ENCODE measurements at regions not wholly inside any gene's neighbourhood (a gene's known extent, or its start where the extent isn't known, plus 50 kb on each side); places are given as distances from the start of the nearest gene placed in this dataset.

DNA sequence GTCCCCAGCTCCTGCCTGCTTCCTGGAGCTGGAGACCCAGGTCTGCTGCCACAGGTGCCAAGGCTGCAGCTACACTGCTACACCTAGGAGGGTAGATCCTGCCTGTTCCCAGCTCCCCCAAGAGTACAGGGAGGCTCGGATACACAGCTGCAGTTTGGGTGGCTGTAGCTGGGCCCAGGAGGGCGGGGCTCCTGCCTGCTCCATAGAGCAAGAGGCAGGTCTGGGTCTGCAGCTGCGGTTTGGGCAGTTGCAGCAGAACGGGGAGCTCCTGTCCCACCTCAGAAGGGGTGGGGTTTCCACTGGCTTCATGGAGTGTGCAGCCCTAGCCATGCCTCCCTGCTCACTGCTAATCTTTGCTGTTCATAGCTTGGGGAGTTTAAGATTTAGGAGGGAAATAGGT is 199.0 kb downstream of the NUFIP1 start:
- Histone ChIP-seq H3K27ac (no peak overlapping the region), H3K4me3 (no peak overlapping the region), H3K27me3 (no peaks in the 10 kb centered on the region), H3K4me1 (no peaks in the 10 kb centered on the region), H3K9me3 (no peaks in the 10 kb centered on the region), H3K36me3 (no peaks in the 10 kb centered on the region)
- no peak for TF ChIP-seq POLR2A (IDR thresholded peaks at IDR 0.05)
- TF ChIP-seq, protein P1, sequence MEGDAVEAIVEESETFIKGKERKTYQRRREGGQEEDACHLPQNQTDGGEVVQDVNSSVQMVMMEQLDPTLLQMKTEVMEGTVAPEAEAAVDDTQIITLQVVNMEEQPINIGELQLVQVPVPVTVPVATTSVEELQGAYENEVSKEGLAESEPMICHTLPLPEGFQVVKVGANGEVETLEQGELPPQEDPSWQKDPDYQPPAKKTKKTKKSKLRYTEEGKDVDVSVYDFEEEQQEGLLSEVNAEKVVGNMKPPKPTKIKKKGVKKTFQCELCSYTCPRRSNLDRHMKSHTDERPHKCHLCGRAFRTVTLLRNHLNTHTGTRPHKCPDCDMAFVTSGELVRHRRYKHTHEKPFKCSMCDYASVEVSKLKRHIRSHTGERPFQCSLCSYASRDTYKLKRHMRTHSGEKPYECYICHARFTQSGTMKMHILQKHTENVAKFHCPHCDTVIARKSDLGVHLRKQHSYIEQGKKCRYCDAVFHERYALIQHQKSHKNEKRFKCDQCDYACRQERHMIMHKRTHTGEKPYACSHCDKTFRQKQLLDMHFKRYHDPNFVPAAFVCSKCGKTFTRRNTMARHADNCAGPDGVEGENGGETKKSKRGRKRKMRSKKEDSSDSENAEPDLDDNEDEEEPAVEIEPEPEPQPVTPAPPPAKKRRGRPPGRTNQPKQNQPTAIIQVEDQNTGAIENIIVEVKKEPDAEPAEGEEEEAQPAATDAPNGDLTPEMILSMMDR (IDR thresholded peaks at IDR 0.05), result no peak
- DNase-seq, result no peak
- intact Hi-C loops (cut with DNase I; ENCODE audit: low total_unique reads), result no loop called here

DNA sequence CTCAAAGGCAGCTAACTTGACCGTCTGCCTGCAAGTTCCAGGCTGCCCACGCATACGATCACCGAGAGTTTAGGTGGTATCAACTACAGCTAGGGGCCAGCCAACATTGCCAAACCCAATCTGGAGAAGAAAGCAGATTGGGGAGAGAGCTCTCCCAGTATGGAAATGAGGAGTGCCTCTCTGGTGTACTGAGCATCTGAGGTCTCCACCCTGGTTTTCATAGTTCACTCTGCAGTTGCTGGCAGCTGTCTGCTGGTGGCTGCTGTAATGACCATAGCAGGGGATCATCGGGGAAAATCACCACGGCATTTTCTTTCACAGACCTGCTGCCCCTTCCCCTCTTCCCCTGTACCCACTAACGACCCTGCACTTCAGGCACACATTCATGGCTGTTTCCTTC is 201.7 kb downstream of the NUFIP1 start:
- Histone ChIP-seq H3K4me3 (no peak overlapping the region), H3K9me3 (no peaks in the 10 kb centered on the region), H3K36me3 (no peaks in the 10 kb centered on the region), H3K4me1 (no peaks in the 10 kb centered on the region), H3K27ac (no peak overlapping the region), H3K27me3 (no peaks in the 10 kb centered on the region)
- TF ChIP-seq, protein P1 (IDR thresholded peaks at IDR 0.05), result no peak
- no peak for TF ChIP-seq POLR2A (IDR thresholded peaks at IDR 0.05)
- intact Hi-C loops (cut with DNase I; ENCODE audit: low total_unique reads), result no loop called here
- DNase-seq, result no peak

DNA sequence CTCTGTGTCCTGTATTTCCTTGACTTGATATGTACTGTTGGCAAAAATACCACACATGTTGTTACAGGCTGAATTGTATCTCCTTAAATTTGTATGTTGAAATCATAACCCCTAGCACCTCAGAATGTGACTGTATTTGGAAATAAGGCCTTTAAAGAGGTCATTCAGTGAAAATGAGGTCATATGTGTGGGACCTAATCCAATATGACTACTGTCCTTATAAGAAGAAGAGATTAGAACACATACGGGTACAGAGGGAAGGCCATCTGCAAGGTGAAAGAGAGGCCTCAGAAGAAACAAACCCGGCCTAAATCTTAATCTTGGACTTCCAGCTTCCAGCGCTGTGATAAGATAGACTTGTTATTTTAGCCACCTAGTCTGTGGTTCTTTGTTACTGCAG is 202.5 kb downstream of the NUFIP1 start:
- no peak for TF ChIP-seq POLR2A (IDR thresholded peaks at IDR 0.05)
- TF ChIP-seq, protein P1 (IDR thresholded peaks at IDR 0.05), result no peak
- intact Hi-C loops (cut with DNase I; ENCODE audit: low total_unique reads), result no loop called here
- H3K9me3 ChIP-seq, result no peaks in the 10 kb centered on the region
- H3K36me3 ChIP-seq, result no peaks in the 10 kb centered on the region
- no peaks in the 10 kb centered on the region for H3K27me3 ChIP-seq
- no peak overlapping the region for H3K4me3 ChIP-seq
- H3K4me1 ChIP-seq, result no peaks in the 10 kb centered on the region
- no peak overlapping the region for H3K27ac ChIP-seq
- no peak for DNase-seq

DNA sequence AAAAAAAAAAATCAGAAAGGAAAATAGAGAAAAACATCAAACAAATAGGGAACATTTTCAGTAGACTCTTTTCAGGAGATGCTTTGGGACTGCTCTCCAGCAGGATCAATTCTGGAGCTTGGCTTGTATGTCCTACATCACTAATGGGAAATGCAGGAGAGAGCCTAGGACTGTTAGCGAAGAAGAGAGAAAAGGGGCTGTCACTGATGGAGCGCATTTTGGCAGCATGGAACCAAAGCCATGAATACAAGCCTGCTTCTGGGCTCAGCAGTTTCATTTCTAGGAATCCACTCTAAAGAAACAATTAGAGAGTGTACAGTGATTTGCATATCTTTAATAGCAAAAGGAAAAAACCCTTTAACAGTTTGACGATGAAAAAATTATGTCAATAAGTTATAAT is 203.9 kb downstream of the NUFIP1 start:
- Histone ChIP-seq H3K4me3 (no peak overlapping the region), H3K27me3 (no peaks in the 10 kb centered on the region), H3K27ac (no peak overlapping the region), H3K9me3 (no peaks in the 10 kb centered on the region), H3K4me1 (no peaks in the 10 kb centered on the region), H3K36me3 (no peaks in the 10 kb centered on the region)
- DNase-seq, result no peak
- no peak for TF ChIP-seq POLR2A (IDR thresholded peaks at IDR 0.05)
- TF ChIP-seq, protein P1 (IDR thresholded peaks at IDR 0.05), result no peak
- intact Hi-C loops (cut with DNase I; ENCODE audit: low total_unique reads), result no loop called here

DNA sequence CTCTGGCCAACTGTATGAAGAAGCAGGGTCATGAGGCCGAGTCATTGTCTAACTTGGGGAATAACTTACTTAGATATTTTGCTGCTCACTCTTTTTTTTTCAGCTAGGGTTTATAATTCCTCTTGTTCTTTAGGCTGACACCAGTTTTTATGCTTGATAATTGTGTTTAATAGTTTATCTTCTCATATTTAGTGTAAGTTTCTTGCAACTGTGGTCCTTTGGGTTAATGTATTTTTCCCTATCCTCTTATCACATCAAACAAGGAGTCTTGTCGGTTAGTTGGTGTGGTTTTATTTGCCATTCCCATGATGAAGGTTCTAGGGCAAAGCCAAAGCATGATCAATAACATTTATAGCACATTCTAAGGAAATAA is 204.6 kb downstream of the NUFIP1 start:
- no peaks in the 10 kb centered on the region for H3K4me1 ChIP-seq
- no peak overlapping the region for H3K4me3 ChIP-seq
- H3K36me3 ChIP-seq, result no peaks in the 10 kb centered on the region
- TF ChIP-seq, protein P1 (IDR thresholded peaks at IDR 0.05), result no peak
- H3K9me3 ChIP-seq, result no peaks in the 10 kb centered on the region
- DNase-seq, result no peak
- no peaks in the 10 kb centered on the region for H3K27me3 ChIP-seq
- H3K27ac ChIP-seq, result no peak overlapping the region
- intact Hi-C loops (cut with DNase I; ENCODE audit: low total_unique reads), result no loop called here
